ENCODE measurements at regions not wholly inside any gene's neighbourhood (a gene's known extent, or its start where the extent isn't known, plus 50 kb on each side); places are given as distances from the start of the nearest gene placed in this dataset.

DNA sequence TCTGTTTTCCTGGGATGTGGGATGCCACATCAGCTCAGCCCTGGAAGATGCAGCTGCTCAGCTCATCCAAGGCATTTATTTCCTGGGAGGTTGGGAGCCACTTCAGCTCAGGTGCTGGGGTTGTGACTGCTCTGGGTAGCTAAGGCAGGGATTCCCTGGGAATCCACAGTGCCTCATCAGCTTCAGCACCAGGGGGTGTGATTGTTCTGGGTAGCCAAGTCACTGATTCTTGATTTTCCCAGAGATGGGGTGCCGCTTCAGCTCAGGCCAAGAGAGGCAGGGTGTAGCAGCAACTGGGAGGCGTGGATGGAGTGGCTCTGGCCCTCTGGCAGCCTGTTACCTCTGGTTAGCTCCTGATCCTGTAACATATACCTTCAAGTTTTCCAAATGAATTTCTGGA lies 81.3 kb upstream of the PRMT8 start:
- ChIA-PET POLR2A (no interaction called here), CTCF (interaction anchor here (0.9 to 2.1 kb wide), 6 partner anchors 47 to 394 kb away, joined by 3 to 7 read pairs (median 4); no protein-coding TSS in a partner anchor)
- Mint-ChIP-seq H3K27ac (no peak overlapping the region), H3K36me3 (peaks cover 35% of the 10 kb centered on the region), H3K27me3 (ENCODE audit: low read depth) (peaks cover 16% of the 10 kb centered on the region), H3K9me3 (peaks cover 55% of the 10 kb centered on the region), H3K4me1 (no peaks in the 10 kb centered on the region), H3K4me3 (no peak overlapping the region)
- no peak for TF ChIP-seq PREB (CRISPR knock-in tag; IDR thresholded peaks at IDR 0.05; ENCODE audit: borderline replicate concordance)
- TF ChIP-seq, protein P1, sequence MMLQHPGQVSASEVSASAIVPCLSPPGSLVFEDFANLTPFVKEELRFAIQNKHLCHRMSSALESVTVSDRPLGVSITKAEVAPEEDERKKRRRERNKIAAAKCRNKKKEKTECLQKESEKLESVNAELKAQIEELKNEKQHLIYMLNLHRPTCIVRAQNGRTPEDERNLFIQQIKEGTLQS (CRISPR knock-in tag; conservative IDR thresholded peaks at IDR 0.05) = no peak
- TF ChIP-seq ZSCAN18 (CRISPR knock-in tag; IDR thresholded peaks at IDR 0.05) = no peak
- TF ChIP-seq TEAD4 (CRISPR knock-in tag; IDR thresholded peaks at IDR 0.05) = no peak
- TF ChIP-seq ZNF281 (CRISPR knock-in tag; IDR thresholded peaks at IDR 0.05) = no peak
- TF ChIP-seq EMX1 (CRISPR knock-in tag; IDR thresholded peaks at IDR 0.05) = no peak
- TF ChIP-seq HMGA2 (CRISPR knock-in tag; IDR thresholded peaks at IDR 0.05) = no peak
- TF ChIP-seq KAT7 (CRISPR knock-in tag; IDR thresholded peaks at IDR 0.05; ENCODE audit: borderline replicate concordance) = no peak
- TF ChIP-seq, protein P2, sequence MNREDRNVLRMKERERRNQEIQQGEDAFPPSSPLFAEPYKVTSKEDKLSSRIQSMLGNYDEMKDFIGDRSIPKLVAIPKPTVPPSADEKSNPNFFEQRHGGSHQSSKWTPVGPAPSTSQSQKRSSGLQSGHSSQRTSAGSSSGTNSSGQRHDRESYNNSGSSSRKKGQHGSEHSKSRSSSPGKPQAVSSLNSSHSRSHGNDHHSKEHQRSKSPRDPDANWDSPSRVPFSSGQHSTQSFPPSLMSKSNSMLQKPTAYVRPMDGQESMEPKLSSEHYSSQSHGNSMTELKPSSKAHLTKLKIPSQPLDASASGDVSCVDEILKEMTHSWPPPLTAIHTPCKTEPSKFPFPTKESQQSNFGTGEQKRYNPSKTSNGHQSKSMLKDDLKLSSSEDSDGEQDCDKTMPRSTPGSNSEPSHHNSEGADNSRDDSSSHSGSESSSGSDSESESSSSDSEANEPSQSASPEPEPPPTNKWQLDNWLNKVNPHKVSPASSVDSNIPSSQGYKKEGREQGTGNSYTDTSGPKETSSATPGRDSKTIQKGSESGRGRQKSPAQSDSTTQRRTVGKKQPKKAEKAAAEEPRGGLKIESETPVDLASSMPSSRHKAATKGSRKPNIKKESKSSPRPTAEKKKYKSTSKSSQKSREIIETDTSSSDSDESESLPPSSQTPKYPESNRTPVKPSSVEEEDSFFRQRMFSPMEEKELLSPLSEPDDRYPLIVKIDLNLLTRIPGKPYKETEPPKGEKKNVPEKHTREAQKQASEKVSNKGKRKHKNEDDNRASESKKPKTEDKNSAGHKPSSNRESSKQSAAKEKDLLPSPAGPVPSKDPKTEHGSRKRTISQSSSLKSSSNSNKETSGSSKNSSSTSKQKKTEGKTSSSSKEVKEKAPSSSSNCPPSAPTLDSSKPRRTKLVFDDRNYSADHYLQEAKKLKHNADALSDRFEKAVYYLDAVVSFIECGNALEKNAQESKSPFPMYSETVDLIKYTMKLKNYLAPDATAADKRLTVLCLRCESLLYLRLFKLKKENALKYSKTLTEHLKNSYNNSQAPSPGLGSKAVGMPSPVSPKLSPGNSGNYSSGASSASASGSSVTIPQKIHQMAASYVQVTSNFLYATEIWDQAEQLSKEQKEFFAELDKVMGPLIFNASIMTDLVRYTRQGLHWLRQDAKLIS (CRISPR knock-in tag; IDR thresholded peaks at IDR 0.05; ENCODE audit: borderline replicate concordance) = no peak
- no peak for TF ChIP-seq TEAD1 (CRISPR knock-in tag; IDR thresholded peaks at IDR 0.05)
- TF ChIP-seq ZNF317 (CRISPR knock-in tag; IDR thresholded peaks at IDR 0.05; ENCODE audit: borderline replicate concordance, low read depth) = no peak
- no peak for TF ChIP-seq PRRX2 (CRISPR knock-in tag; IDR thresholded peaks at IDR 0.05)
- TF ChIP-seq STAT6 (CRISPR knock-in tag; conservative IDR thresholded peaks at IDR 0.05; ENCODE audit: low read depth) = no peak
- TF ChIP-seq SMAD3 (CRISPR knock-in tag; IDR thresholded peaks at IDR 0.05; ENCODE audit: borderline replicate concordance) = no peak
- DNase-seq (ENCODE audit: low spot score) (no peak), ATAC-seq (no peak; the same call in none of the 2 replicates)

Data from WTC11 (cell line).